IMR-90 (cell line): ENCODE measurements at regions not wholly inside any gene's neighbourhood (a gene's known extent, or its start where the extent isn't known, plus 50 kb on each side); places are given as distances from the start of the nearest gene placed in this dataset.

ENCODE experiments used
- ATAC-seq: fragments of 200-7000 bp; cut with Tn5 transposase; 2 replicates; pipeline ENCODE4 v1.9.1; 2020; ENCODE audit warnings: low read depth, mild to moderate bottlenecking, moderate library complexity
- BruUV-seq: library from RNA; stranded (reverse); fragments of 400-500 nt; replicated peaks from 2 replicates; lab custom pipeline; 2021; lab: Mats Ljungman, UMichigan
- CTCF ChIA-PET: fragments of 300-600 bp; formaldehyde crosslinking; extraction: SDS; loops from one replicate; lab custom pipeline; 2021; ENCODE audit warnings: antibody characterized with exemption; lab: Yijun Ruan, JAX
- POLR2A ChIA-PET: fragments of 300-600 bp; sonication (Branson Sonifier 250); formaldehyde crosslinking; loops from one replicate; lab custom pipeline; 2022; ENCODE audit warnings: antibody characterized with exemption; ENCODE audit not compliant: unreplicated experiment; lab: Charles Lee
- DNase-seq: peaks from one replicate; pipeline ENCODE4 v3.0.0; 2013
- H2AFZ ChIP-seq: replicated peaks from 2 replicates; pipeline ENCODE3; 2013; ENCODE audit warnings: low read length, mild to moderate bottlenecking; ENCODE audit not compliant: poor library complexity
- H2AK5ac ChIP-seq: 2 replicates; pipeline ENCODE4 v1.6.1; 2013; ENCODE audit warnings: low read depth, low read length, inconsistent platforms
- H2AK9ac ChIP-seq: replicated peaks from 2 replicates; pipeline ENCODE3; 2013; ENCODE audit warnings: mild to moderate bottlenecking, low read depth, low read length, moderate library complexity; ENCODE audit not compliant: poor library complexity
- H2BK120ac ChIP-seq: 2 replicates; pipeline ENCODE4 v1.6.1; 2013; ENCODE audit warnings: low read depth, low read length, inconsistent platforms
- H2BK15ac ChIP-seq: 3 replicates; pipeline ENCODE4 v1.6.1; 2013; ENCODE audit warnings: low read depth, low read length, inconsistent platforms
- H2BK20ac ChIP-seq: 2 replicates; pipeline ENCODE4 v1.6.1; 2013; ENCODE audit warnings: low read depth, mild to moderate bottlenecking, inconsistent platforms, low read length, moderate library complexity
- H2BK5ac ChIP-seq: 2 replicates; pipeline ENCODE4 v1.6.1; 2013; ENCODE audit warnings: mild to moderate bottlenecking, low read depth, low read length, inconsistent platforms; ENCODE audit not compliant: poor library complexity, severe bottlenecking
- H3K14ac ChIP-seq: replicated peaks from 2 replicates; pipeline ENCODE4 v1.6.1; 2013; ENCODE audit warnings: low read depth, low read length, inconsistent platforms
- H3K18ac ChIP-seq: 2 replicates; pipeline ENCODE4 v1.6.1; 2013; ENCODE audit warnings: low read depth, low read length, control low read depth
- H3K23ac ChIP-seq: 2 replicates; pipeline ENCODE4 v1.6.1; 2013; ENCODE audit warnings: low read depth, low read length, inconsistent platforms
- H3K27ac ChIP-seq: 2 replicates; pipeline ENCODE4 v1.5.1; 2013; ENCODE audit warnings: mild to moderate bottlenecking, control low read depth, low read length; ENCODE audit not compliant: insufficient read depth
- H3K27me3 ChIP-seq: 2 replicates; pipeline ENCODE4 v1.6.1; 2013; ENCODE audit warnings: low read length; ENCODE audit not compliant: control insufficient read depth, insufficient read depth
- H3K36me3 ChIP-seq: 2 replicates; pipeline ENCODE4 v1.6.1; 2013; ENCODE audit warnings: low read length, mixed read lengths; ENCODE audit not compliant: control insufficient read depth, insufficient read depth
- H3K4ac ChIP-seq: 2 replicates; pipeline ENCODE4 v1.6.1; 2013; ENCODE audit warnings: low read depth, low read length, inconsistent platforms
- H3K4me1 ChIP-seq: 2 replicates; pipeline ENCODE4 v1.6.1; 2013; ENCODE audit warnings: low read length, mixed read lengths; ENCODE audit not compliant: control insufficient read depth, insufficient read depth
- H3K4me2 ChIP-seq: 2 replicates; pipeline ENCODE4 v1.6.1; 2013; ENCODE audit warnings: low read depth, mild to moderate bottlenecking, control low read depth, low read length, moderate library complexity
- H3K4me3 ChIP-seq: 2 replicates; pipeline ENCODE4 v1.5.1; 2013; ENCODE audit warnings: low read depth, mild to moderate bottlenecking, control low read depth, low read length, moderate library complexity; ENCODE audit not compliant: insufficient read depth
- H3K56ac ChIP-seq: 2 replicates; pipeline ENCODE4 v1.6.1; 2013; ENCODE audit warnings: low read length, inconsistent platforms; ENCODE audit not compliant: insufficient read depth; ENCODE audit errors: extremely low read depth
- H3K79me1 ChIP-seq, 2 experiments: 2 replicates each; pipeline ENCODE4 v1.6.1; 2013; ENCODE audit warnings: low read length in 2 of 2, inconsistent platforms in 1 of 2, low read depth in 1 of 2
- H3K9ac ChIP-seq: 2 replicates; pipeline ENCODE4 v1.6.1; 2013; ENCODE audit warnings: low read depth, low read length, control low read depth
- H3K9me1 ChIP-seq: 2 replicates; pipeline ENCODE4 v1.6.1; 2013; ENCODE audit warnings: low read length, inconsistent platforms; ENCODE audit not compliant: insufficient read depth
- H3K9me3 ChIP-seq: 2 replicates; pipeline ENCODE4 v1.6.1; 2013; ENCODE audit warnings: low read length; ENCODE audit not compliant: control insufficient read depth, insufficient read depth
- H4K20me1 ChIP-seq: 2 replicates; pipeline ENCODE4 v1.6.1; 2013; ENCODE audit warnings: low read length, inconsistent platforms; ENCODE audit not compliant: insufficient read depth
- H4K5ac ChIP-seq: 2 replicates; pipeline ENCODE4 v1.6.1; 2013; ENCODE audit warnings: mild to moderate bottlenecking, low read depth, low read length, control low read depth
- H4K8ac ChIP-seq, 2 experiments: 2 replicates each; pipeline ENCODE4 v1.6.1; 2013; ENCODE audit warnings: low read depth in 2 of 2, low read length in 2 of 2, control low read depth in 1 of 2, inconsistent platforms in 1 of 2
- H4K91ac ChIP-seq: 2 replicates; pipeline ENCODE4 v1.6.1; 2013; ENCODE audit warnings: low read depth, low read length, inconsistent platforms; ENCODE audit not compliant: insufficient read depth
- CEBPB ChIP-seq: IDR thresholded peaks from 2 replicates; pipeline ENCODE4 v1.6.1; 2012; ENCODE audit warnings: low read depth, low read length, improper control_type of control experiment
- CHD1 ChIP-seq: IDR thresholded peaks from 2 replicates; pipeline ENCODE4 v1.6.1; 2012; ENCODE audit warnings: low read depth, low read length, improper control_type of control experiment
- CTCF ChIP-seq: conservative IDR thresholded peaks from 2 replicates; pipeline ENCODE4 v1.5.1; 2012; ENCODE audit warnings: mild to moderate bottlenecking, low read depth, low read length, improper control_type of control experiment
- ELK1 ChIP-seq: fragments of 150-350 bp; IDR thresholded peaks from 2 replicates; pipeline ENCODE4 v1.6.1; 2016; ENCODE audit warnings: low read depth, mild to moderate bottlenecking, low read length, moderate library complexity, borderline replicate concordance
- FOS ChIP-seq: fragments of 150-350 bp; IDR thresholded peaks from 2 replicates; pipeline ENCODE4 v1.6.1; 2016; ENCODE audit warnings: low read depth, low read length
- MAFK ChIP-seq: IDR thresholded peaks from 2 replicates; pipeline ENCODE4 v1.6.1; 2012; ENCODE audit warnings: low read depth, low read length, improper control_type of control experiment
- MAZ ChIP-seq: IDR thresholded peaks from 2 replicates; pipeline ENCODE4 v1.6.1; 2012; ENCODE audit warnings: low read depth, mild to moderate bottlenecking, low read length, improper control_type of control experiment, moderate library complexity, borderline replicate concordance
- MXI1 ChIP-seq: IDR thresholded peaks from 2 replicates; pipeline ENCODE4 v1.6.1; 2012; ENCODE audit warnings: low read depth, mild to moderate bottlenecking, low read length, moderate library complexity, borderline replicate concordance
- NFE2L2 ChIP-seq: fragments of 150-350 bp; IDR thresholded peaks from 2 replicates; pipeline ENCODE4 v1.6.1; 2016; ENCODE audit warnings: low read depth, mild to moderate bottlenecking, low read length
- POLR2A ChIP-seq: IDR thresholded peaks from 2 replicates; pipeline ENCODE4 v1.6.1; 2012; ENCODE audit warnings: mild to moderate bottlenecking, low read depth, low read length
- RAD21 ChIP-seq: IDR thresholded peaks from 2 replicates; pipeline ENCODE4 v1.6.1; 2012; ENCODE audit warnings: low read length, improper control_type of control experiment
- RCOR1 ChIP-seq: IDR thresholded peaks from 2 replicates; pipeline ENCODE4 v1.6.1; 2012; ENCODE audit warnings: mild to moderate bottlenecking, low read length, improper control_type of control experiment; ENCODE audit not compliant: insufficient replicate concordance
- RFX5 ChIP-seq: IDR thresholded peaks from 2 replicates; pipeline ENCODE4 v1.8.0; 2012; ENCODE audit warnings: low read depth, mild to moderate bottlenecking, low read length, moderate library complexity
- SMC3 ChIP-seq: fragments of 150-350 bp; IDR thresholded peaks from 2 replicates; pipeline ENCODE4 v1.6.1; 2016; ENCODE audit warnings: low read depth, mild to moderate bottlenecking, antibody characterized with exemption, low read length, moderate library complexity
- USF2 ChIP-seq: fragments of 150-350 bp; IDR thresholded peaks from 2 replicates; pipeline ENCODE4 v1.6.1; 2017; ENCODE audit warnings: mild to moderate bottlenecking, antibody characterized with exemption, low read length, low read depth
- WGBS, 2 experiments: methylation state at CpG; one replicate each; pipeline versions ENCODE4 v1.1.5 to v1.1.7; 2013; ENCODE audit warnings: missing lambda C conversion rate in 2 of 2; ENCODE audit not compliant: insufficient read length in 1 of 2; ENCODE audit errors: extremely low coverage in 2 of 2; 5-methylcytosine and 5-hydroxymethylcytosine counted together
- dilution Hi-C: fragments of 300-500 bp; cut with HindIII; formaldehyde crosslinking; loops from one replicate; pipeline ENCODE4 v1.14.3; 2018; ENCODE audit warnings: low sequenced_read_pairs; ENCODE audit not compliant: unreplicated experiment
- in situ Hi-C: fragments of 300-500 bp; cut with MboI; formaldehyde crosslinking; loops from 3 replicates; pipeline ENCODE4 v1.14.3; 2019; ENCODE audit warnings: low sequenced_read_pairs, inconsistent platforms, mixed read lengths
- intact Hi-C: fragments of 100-400 bp; cut with micrococcal nuclease; formaldehyde crosslinking; loops from 2 replicates; pipeline ENCODE4 v1.10.0; 2022

- dilution Hi-C loops (no loop called here), in situ Hi-C loops (no loop called here), intact Hi-C loops (no loop called here)
- H3K9me1 ChIP-seq, result peaks cover 3% of the 10 kb centered on the region; the same call in 1 of the 2 replicates
- no peak overlapping the region for H2BK20ac ChIP-seq
- H3K9ac ChIP-seq, result no peak overlapping the region
- H2BK120ac ChIP-seq, result peak overlapping the region; percentile 6; the same call in 1 of the 2 replicates
- H3K36me3 ChIP-seq, result no peaks in the 10 kb centered on the region
- H3K4ac ChIP-seq, result no peak overlapping the region
- no peak overlapping the region for H3K23ac ChIP-seq
- no peak overlapping the region for H2AFZ ChIP-seq
- H3K79me1 ChIP-seq, result no peaks in the 10 kb centered on the region
- no peaks in the 10 kb centered on the region for H3K9me3 ChIP-seq
- H4K91ac ChIP-seq, result no peak overlapping the region
- no peak overlapping the region for H4K5ac ChIP-seq
- H2AK5ac ChIP-seq, result no peak overlapping the region
- peak overlapping the region; percentile 74 for H2BK5ac ChIP-seq
- no peaks in the 10 kb centered on the region for H3K27me3 ChIP-seq
- DNase-seq (peak; percentile 67), ATAC-seq (peak; percentile 79)
- no peak overlapping the region for H2BK15ac ChIP-seq
- WGBS, 2 experiments, result no CpG with 5 or more reads among the region's 2 CpGs
- peak overlapping the region; percentile 62; the same call in 1 of the 2 replicates for H3K4me2 ChIP-seq
- H3K4me3 ChIP-seq, result no peak overlapping the region
- H3K56ac ChIP-seq, result no peak overlapping the region
- POLR2A ChIA-PET, result no interaction called here
- no peaks in the 10 kb centered on the region for H4K20me1 ChIP-seq
- no TSS peak for BruUV-seq
- CTCF ChIA-PET, result interaction anchor here (1.0 to 1.2 kb wide), 2 partner anchors 10 to 12 kb away, joined by 3 to 4 read pairs; no protein-coding TSS in a partner anchor
- H4K8ac ChIP-seq, result no peak overlapping the region
- H3K14ac ChIP-seq, result no peak overlapping the region
- H3K18ac ChIP-seq, result peak overlapping the region; percentile 32; the same call in 1 of the 2 replicates
- no peak overlapping the region for H3K27ac ChIP-seq
- H2AK9ac ChIP-seq, result no peak overlapping the region
- peaks cover 2% of the 10 kb centered on the region for H3K4me1 ChIP-seq
- TF ChIP-seq USF2, result no peak
- TF ChIP-seq FOS, result no peak
- TF ChIP-seq POLR2A, result no peak
- no peak for TF ChIP-seq CHD1
- no peak for TF ChIP-seq SMC3
- no peak for TF ChIP-seq RCOR1
- no peak for TF ChIP-seq MAZ
- TF ChIP-seq MXI1, result no peak
- TF ChIP-seq RFX5, result no peak
- no peak for TF ChIP-seq ELK1
- no peak for TF ChIP-seq MAFK
- TF ChIP-seq CTCF, result no peak
- no peak for TF ChIP-seq CEBPB
- TF ChIP-seq NFE2L2, result no peak
- no peak for TF ChIP-seq RAD21
Measured at GRCh38 chr6:100217225-100218012, 223.4 kb upstream of the MCHR2 start.
